ENCODE measurements at regions not wholly inside any gene's neighbourhood (a gene's known extent, or its start where the extent isn't known, plus 50 kb on each side); places are given as distances from the start of the nearest gene placed in this dataset.
A peak's percentile ranks its signal among the peaks of the same experiment; 100 is the strongest.

- no peak for TF ChIP-seq CTCF (IDR thresholded peaks at IDR 0.05; ENCODE audit: low read depth, low read length, missing control alignments)
- no peak for DNase-seq (ENCODE audit: low read depth)
- H3K4me3 ChIP-seq (ENCODE audit: low read depth, low read length), result no peak overlapping the region
- in situ Hi-C loops (cut with HindIII; ENCODE audit: low sequenced_read_pairs), result no loop called here
Measured at GRCh38 chr22:48665311-48665995, 1162.2 kb downstream of the BRD1 start.

GRCh38 chr22:48664586-48664985, 1163.1 kb downstream of the BRD1 start:
- no peak for TF ChIP-seq CTCF (IDR thresholded peaks at IDR 0.05; ENCODE audit: low read depth, low read length, missing control alignments)
- no peak overlapping the region for H3K4me3 ChIP-seq (ENCODE audit: low read depth, low read length)
- in situ Hi-C loops (cut with HindIII; ENCODE audit: low sequenced_read_pairs), result no loop called here
- no peak for DNase-seq (ENCODE audit: low read depth)

DNA sequence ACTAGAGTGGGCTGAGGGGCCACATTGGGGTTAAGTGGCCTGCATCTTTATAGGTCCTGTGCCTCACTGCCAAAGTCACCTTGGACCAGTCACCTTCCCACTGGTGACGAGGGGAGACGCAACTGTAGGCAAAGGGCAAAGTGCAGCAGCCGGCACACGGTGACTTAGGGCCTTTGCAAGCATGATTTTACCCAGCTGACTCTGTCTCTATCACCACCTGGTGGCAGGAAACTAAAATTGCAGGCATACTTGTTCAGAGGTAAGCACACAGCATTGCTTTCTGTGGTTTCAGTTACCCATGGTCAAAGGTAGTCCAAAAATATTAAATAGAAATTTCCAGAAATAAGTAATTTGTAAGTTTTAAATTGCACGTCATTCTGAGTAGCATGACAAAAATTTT, 1164.4 kb downstream of the BRD1 start:
- H3K4me3 ChIP-seq (ENCODE audit: low read depth, low read length), result no peak overlapping the region
- in situ Hi-C loops (cut with HindIII; ENCODE audit: low sequenced_read_pairs), result no loop called here
- no peak for DNase-seq (ENCODE audit: low read depth)
- peak; percentile 31 for TF ChIP-seq CTCF (IDR thresholded peaks at IDR 0.05; ENCODE audit: low read depth, low read length, missing control alignments)

DNA sequence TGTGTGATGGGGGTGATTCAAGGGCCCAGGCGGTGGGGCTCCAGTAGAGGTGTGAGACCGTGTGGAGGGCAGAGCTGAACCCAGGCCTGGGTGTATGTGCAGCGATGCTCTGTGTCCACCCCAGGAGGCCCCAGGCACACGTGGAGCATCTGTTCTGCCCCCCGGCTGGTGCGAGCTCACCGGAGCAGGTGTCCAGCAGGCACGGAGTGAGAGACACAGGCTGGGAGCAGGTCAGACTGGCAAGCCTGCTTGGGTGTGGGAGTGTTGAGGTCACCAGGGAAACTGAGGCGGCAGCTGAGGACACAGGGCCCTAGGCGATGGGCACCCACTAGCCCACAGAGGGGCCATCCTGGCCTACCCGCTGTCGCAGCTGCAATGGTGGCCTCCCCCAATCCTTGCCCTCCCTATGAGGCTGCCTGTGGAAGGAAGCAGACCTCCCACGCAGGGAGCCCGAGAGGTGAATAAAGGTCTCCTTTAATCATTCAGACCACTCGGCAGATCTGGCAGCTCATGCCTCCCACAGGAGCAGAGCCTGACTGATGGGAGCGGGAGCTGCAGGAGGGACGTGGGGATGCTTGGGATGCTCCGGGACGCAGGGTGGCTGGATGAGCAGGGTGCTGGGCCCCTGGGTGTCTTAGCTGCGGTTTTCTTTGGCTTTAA, 1165.1 kb downstream of the BRD1 start:
- no peak for TF ChIP-seq CTCF (IDR thresholded peaks at IDR 0.05; ENCODE audit: low read depth, low read length, missing control alignments)
- no peak overlapping the region for H3K4me3 ChIP-seq (ENCODE audit: low read depth, low read length)
- DNase-seq (ENCODE audit: low read depth), result no peak
- in situ Hi-C loops (cut with HindIII; ENCODE audit: low sequenced_read_pairs), result no loop called here

DNA sequence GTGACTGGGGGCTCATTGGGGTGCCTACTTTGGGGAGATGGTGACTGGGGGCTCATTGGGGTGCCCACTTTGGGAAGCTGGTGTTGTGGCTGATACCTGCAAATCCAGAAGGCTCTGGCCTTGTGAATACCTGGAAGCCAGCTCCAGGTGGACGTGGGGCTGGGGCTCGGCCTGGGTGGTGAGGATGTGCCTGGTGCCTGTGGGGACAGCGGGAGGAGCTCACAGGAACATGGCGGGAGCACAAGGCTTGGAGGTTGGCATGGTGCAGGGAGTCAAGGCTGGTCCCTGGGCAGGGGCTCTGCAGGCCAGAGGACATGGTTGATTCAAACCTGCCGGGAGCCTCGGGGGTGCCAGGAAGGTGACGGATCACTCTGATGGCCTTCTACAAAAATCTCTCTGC, 1165.7 kb downstream of the BRD1 start:
- no peak overlapping the region for H3K4me3 ChIP-seq (ENCODE audit: low read depth, low read length)
- TF ChIP-seq CTCF (IDR thresholded peaks at IDR 0.05; ENCODE audit: low read depth, low read length, missing control alignments), result no peak
- in situ Hi-C loops (cut with HindIII; ENCODE audit: low sequenced_read_pairs), result no loop called here
- DNase-seq (ENCODE audit: low read depth), result no peak

DNA sequence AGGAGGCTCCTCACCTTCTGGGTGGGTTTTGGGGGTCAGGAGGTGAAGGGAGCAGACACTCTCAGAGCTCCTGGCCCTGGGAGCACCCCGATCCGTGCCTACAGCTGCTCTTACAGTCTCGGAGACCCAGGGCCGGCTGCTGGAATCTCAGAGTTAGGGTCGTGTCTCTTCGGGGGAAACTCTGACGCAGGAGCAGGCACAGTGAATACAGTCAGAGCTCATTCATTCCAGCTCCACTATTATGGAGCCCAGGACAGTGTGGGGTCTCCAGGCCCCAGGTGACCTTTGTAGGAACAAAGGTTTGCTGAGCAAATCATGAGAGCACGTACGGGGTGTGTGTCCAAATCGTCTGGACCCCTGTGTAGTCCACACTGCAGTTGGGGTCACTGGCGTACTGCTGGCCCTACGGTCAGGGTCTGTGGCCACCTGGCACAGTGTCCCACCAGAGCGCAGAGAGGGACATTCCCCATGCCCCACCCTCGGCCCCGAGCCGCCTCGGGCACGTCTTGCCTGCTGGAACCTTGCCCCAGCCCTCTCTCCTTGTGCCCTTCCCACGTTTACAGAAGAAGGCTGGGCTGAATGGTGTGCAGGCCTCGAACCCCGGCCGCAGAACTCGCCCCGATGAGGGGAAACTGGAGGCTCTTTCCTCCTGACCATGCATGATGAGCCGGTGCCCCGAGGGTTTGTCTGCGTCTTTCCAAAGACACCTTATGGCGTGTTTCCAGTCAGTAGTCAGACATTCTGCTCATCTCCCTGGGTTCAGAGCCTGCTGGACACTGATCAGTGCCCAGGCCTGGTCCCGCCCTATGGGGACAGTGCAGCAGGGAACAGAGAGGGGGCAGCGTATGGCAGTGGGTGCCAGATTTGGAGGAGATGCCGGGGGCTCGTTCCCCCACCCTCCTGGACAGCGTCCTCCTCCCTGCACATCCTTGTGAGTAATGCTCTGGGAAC, 1166.6 kb downstream of the BRD1 start:
- no peak overlapping the region for H3K4me3 ChIP-seq (ENCODE audit: low read depth, low read length)
- TF ChIP-seq CTCF (IDR thresholded peaks at IDR 0.05; ENCODE audit: low read depth, low read length, missing control alignments), result no peak
- in situ Hi-C loops (cut with HindIII; ENCODE audit: low sequenced_read_pairs), result no loop called here
- DNase-seq (ENCODE audit: low read depth), result no peak
